Activated CD4-positive, alpha-beta T cell treated with anti-CD3 and anti-CD28 coated beads, Interleukin-2, amount 50 U/mL, for 16 hours (primary cell): ENCODE measurements at regions not wholly inside any gene's neighbourhood (a gene's known extent, or its start where the extent isn't known, plus 50 kb on each side); places are given as distances from the start of the nearest gene placed in this dataset.
"Not testable (repeated sequence)": the region's sequence is repeated elsewhere in the genome, so short reads cannot be mapped to it uniquely, and the experiment has no call there.

ENCODE experiments used
- DNase-seq: peaks from one replicate; pipeline ENCODE4 v3.0.0-alpha.2; 2020

GRCh38 chr4:101415962-101416361, 68.6 kb upstream of the PPP3CA start:
- DNase-seq = no peak

GRCh38 chr4:101414496-101414895, 67.2 kb upstream of the PPP3CA start:
- peak; percentile 37 for DNase-seq

GRCh38 chr4:101411926-101412325, 64.6 kb upstream of the PPP3CA start:
- DNase-seq = no peak

- DNase-seq = not testable (repeated sequence)
Observed at GRCh38 chr4:101411281-101411910, 64.1 kb upstream of the PPP3CA start.

GRCh38 chr4:101400096-101400495, 52.8 kb upstream of the PPP3CA start:
- DNase-seq = peak; percentile 53

GRCh38 chr4:101398807-101399206, 51.5 kb upstream of the PPP3CA start:
- DNase-seq = no peak
